ENCODE measurements at regions not wholly inside any gene's neighbourhood (a gene's known extent, or its start where the extent isn't known, plus 50 kb on each side); places are given as distances from the start of the nearest gene placed in this dataset.

- TF ChIP-seq, protein P1, sequence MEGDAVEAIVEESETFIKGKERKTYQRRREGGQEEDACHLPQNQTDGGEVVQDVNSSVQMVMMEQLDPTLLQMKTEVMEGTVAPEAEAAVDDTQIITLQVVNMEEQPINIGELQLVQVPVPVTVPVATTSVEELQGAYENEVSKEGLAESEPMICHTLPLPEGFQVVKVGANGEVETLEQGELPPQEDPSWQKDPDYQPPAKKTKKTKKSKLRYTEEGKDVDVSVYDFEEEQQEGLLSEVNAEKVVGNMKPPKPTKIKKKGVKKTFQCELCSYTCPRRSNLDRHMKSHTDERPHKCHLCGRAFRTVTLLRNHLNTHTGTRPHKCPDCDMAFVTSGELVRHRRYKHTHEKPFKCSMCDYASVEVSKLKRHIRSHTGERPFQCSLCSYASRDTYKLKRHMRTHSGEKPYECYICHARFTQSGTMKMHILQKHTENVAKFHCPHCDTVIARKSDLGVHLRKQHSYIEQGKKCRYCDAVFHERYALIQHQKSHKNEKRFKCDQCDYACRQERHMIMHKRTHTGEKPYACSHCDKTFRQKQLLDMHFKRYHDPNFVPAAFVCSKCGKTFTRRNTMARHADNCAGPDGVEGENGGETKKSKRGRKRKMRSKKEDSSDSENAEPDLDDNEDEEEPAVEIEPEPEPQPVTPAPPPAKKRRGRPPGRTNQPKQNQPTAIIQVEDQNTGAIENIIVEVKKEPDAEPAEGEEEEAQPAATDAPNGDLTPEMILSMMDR (IDR thresholded peaks at IDR 0.05) = no peak
- TF ChIP-seq POLR2A (IDR thresholded peaks at IDR 0.05) = no peak
Measured at GRCh38 chr7:108839076-108839475, 269.4 kb downstream of the DNAJB9 start.

Data from right lobe of liver (tissue), 4 donors.